ENCODE measurements at regions not wholly inside any gene's neighbourhood (a gene's known extent, or its start where the extent isn't known, plus 50 kb on each side); places are given as distances from the start of the nearest gene placed in this dataset.

DNA sequence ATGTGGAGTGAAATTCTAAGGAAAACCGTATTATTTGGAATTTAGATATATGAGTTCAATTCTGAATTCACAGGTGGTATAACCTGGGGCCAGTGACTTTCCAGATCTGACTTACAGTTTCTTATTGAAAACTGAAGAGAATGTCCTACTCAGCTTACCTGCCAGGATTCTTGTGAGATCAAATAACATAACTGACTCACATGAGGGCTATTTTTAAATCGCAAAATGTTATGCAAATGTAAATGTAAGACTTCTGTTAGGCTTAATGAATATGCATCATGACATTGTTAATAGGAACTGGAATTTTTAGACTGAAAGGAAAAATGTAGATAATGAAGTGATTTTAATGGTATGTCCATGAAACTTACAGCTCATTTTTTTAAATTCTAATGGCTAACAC lies 1142.1 kb downstream of the FLRT2 start:
- TF ChIP-seq, protein P1, sequence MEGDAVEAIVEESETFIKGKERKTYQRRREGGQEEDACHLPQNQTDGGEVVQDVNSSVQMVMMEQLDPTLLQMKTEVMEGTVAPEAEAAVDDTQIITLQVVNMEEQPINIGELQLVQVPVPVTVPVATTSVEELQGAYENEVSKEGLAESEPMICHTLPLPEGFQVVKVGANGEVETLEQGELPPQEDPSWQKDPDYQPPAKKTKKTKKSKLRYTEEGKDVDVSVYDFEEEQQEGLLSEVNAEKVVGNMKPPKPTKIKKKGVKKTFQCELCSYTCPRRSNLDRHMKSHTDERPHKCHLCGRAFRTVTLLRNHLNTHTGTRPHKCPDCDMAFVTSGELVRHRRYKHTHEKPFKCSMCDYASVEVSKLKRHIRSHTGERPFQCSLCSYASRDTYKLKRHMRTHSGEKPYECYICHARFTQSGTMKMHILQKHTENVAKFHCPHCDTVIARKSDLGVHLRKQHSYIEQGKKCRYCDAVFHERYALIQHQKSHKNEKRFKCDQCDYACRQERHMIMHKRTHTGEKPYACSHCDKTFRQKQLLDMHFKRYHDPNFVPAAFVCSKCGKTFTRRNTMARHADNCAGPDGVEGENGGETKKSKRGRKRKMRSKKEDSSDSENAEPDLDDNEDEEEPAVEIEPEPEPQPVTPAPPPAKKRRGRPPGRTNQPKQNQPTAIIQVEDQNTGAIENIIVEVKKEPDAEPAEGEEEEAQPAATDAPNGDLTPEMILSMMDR (IDR thresholded peaks at IDR 0.05) = no peak
- TF ChIP-seq EZH2phosphoT487 (IDR thresholded peaks at IDR 0.05) = no peak

Data from neural progenitor cell (in vitro differentiated cells).